Osteocyte (in vitro differentiated cells): ENCODE measurements at regions not wholly inside any gene's neighbourhood (a gene's known extent, or its start where the extent isn't known, plus 50 kb on each side); places are given as distances from the start of the nearest gene placed in this dataset.

Experiments
- DNase-seq: peaks from one replicate; pipeline ENCODE4 v3.0.0; 2021; ENCODE audit warnings: mixed read lengths; ENCODE audit not compliant: unreplicated experiment; ENCODE audit errors: extremely low spot score
- H3K27ac Mint-ChIP-seq: one replicate; pipeline ENCODE4 v1.8.0; 2021; ENCODE audit warnings: mild to moderate bottlenecking, mixed read lengths; ENCODE audit not compliant: unreplicated experiment
- H3K27me3 Mint-ChIP-seq: one replicate; pipeline ENCODE4 v1.8.0; 2021; ENCODE audit warnings: mixed read lengths; ENCODE audit not compliant: unreplicated experiment
- H3K36me3 Mint-ChIP-seq: one replicate; pipeline ENCODE4 v1.8.0; 2021; ENCODE audit warnings: mixed read lengths; ENCODE audit not compliant: unreplicated experiment
- H3K4me1 Mint-ChIP-seq: one replicate; pipeline ENCODE4 v1.8.0; 2021; ENCODE audit warnings: mixed read lengths; ENCODE audit not compliant: unreplicated experiment
- H3K4me3 Mint-ChIP-seq: one replicate; pipeline ENCODE4 v1.8.0; 2021; ENCODE audit warnings: mild to moderate bottlenecking, moderate library complexity, mixed read lengths; ENCODE audit not compliant: unreplicated experiment
- H3K9me3 Mint-ChIP-seq: one replicate; pipeline ENCODE4 v1.8.0; 2021; ENCODE audit warnings: mixed read lengths; ENCODE audit not compliant: unreplicated experiment
- TF ChIP-seq, protein P1 (sequence below): fragments of 200-600 bp; sonication (generic); IDR thresholded peaks from 2 replicates; pipeline ENCODE4 v1.5.0; 2021; ENCODE audit warnings: antibody characterized with exemption, mild to moderate bottlenecking, moderate library complexity

DNA sequence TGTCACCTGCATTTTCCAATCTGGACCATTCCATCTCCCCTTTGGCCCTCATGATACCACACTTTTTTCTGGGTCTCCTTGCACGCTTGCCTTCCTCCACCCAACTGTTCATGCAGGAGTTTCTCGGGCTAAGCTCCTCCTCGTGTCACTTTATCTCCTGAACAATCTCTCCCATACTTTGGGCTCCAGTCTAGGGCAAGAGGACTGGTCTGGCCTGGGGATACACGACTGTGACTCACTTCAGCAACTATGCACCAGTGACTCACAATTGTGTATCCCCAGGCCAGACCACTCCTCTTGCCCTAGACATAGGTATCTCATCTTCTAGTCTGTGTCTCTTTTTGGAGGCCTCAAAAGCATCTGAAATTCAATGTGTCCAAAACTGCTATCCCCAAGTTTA is 149.4 kb upstream of the PTPRM start:
- Mint-ChIP-seq H3K36me3 (no peaks in the 10 kb centered on the region), H3K4me1 (peaks cover 8% of the 10 kb centered on the region), H3K9me3 (no peaks in the 10 kb centered on the region), H3K4me3 (no peak overlapping the region), H3K27ac (no peak overlapping the region), H3K27me3 (no peaks in the 10 kb centered on the region)
- TF ChIP-seq, protein P1, sequence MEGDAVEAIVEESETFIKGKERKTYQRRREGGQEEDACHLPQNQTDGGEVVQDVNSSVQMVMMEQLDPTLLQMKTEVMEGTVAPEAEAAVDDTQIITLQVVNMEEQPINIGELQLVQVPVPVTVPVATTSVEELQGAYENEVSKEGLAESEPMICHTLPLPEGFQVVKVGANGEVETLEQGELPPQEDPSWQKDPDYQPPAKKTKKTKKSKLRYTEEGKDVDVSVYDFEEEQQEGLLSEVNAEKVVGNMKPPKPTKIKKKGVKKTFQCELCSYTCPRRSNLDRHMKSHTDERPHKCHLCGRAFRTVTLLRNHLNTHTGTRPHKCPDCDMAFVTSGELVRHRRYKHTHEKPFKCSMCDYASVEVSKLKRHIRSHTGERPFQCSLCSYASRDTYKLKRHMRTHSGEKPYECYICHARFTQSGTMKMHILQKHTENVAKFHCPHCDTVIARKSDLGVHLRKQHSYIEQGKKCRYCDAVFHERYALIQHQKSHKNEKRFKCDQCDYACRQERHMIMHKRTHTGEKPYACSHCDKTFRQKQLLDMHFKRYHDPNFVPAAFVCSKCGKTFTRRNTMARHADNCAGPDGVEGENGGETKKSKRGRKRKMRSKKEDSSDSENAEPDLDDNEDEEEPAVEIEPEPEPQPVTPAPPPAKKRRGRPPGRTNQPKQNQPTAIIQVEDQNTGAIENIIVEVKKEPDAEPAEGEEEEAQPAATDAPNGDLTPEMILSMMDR, result no peak
- no peak for DNase-seq

DNA sequence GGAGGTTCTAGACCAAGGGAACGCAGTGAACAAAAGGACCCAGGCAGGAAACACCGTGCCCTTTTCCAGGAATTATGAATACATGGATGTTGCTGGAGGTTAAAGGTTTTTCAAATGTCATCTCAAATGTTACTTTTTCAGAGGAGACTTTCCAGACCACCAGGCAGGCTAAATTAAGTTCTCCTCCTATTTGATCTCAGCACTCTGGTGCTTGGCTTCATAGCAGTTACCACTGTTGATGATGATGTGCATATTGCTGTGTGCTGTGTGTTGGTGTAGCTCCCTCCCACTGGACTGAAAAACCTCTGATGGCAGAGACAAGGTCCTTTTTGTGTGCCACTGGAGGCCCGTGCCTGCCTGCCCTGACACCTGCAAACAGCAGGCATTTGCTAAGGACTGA is 137.3 kb upstream of the PTPRM start:
- no peak for DNase-seq
- H3K27me3 Mint-ChIP-seq, result peaks cover 10% of the 10 kb centered on the region
- H3K4me1 Mint-ChIP-seq, result no peaks in the 10 kb centered on the region
- no peaks in the 10 kb centered on the region for H3K36me3 Mint-ChIP-seq
- TF ChIP-seq, protein P1, result no peak
- H3K9me3 Mint-ChIP-seq, result peaks cover 2% of the 10 kb centered on the region
- no peak overlapping the region for H3K27ac Mint-ChIP-seq
- H3K4me3 Mint-ChIP-seq, result no peak overlapping the region

DNA sequence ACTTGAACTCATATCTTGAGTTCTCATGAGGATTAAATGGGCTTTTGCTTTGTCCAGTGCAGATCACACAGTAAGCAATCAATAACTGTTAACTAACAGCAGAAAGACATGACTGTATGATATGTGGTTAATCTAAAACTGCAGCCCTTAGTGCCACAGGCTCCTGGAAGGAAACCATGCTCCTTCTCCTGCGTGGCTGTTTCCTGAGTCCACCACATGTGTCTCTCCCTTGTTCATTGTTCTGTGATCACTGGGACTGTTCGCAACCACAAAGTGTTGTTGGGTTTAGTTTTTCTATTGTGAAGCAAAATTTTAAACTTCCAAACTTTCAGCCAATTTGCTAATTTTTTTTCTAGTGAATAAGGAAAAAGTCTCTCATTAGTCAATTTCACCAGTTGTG is 130.9 kb upstream of the PTPRM start:
- Mint-ChIP-seq H3K36me3 (no peaks in the 10 kb centered on the region), H3K4me3 (no peak overlapping the region)
- DNase-seq, result no peak

DNA sequence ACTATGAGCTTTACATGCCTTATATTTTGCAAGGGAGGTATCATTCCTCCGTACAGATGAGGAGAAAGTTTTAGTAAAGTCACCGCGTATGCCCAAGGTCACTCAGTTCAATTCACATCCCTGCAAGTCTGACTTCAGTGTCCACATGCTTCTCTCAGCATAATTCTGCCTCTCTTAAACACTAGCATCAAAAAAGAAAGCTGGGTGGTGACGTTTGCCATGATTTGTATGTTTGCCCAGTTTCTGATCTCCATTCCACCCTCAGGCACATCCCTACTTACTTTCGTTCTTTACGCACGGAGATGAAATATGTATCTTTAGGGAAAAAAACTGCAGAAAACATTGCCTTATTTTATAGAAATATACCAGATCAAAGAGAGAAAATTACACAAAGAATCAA is 129.2 kb upstream of the PTPRM start:
- TF ChIP-seq, protein P1, result no peak
- no peak for DNase-seq
- Mint-ChIP-seq H3K4me1 (peaks cover 8% of the 10 kb centered on the region), H3K27ac (no peak overlapping the region), H3K9me3 (no peaks in the 10 kb centered on the region), H3K36me3 (no peaks in the 10 kb centered on the region), H3K4me3 (no peak overlapping the region), H3K27me3 (peaks cover 6% of the 10 kb centered on the region)

More for the DNA sequence above, 130.9 kb upstream of the PTPRM start:
- H3K27me3 Mint-ChIP-seq, result peaks cover 6% of the 10 kb centered on the region
- no peaks in the 10 kb centered on the region for H3K9me3 Mint-ChIP-seq
- TF ChIP-seq, protein P1, result no peak
- no peak overlapping the region for H3K27ac Mint-ChIP-seq
- peaks cover 4% of the 10 kb centered on the region for H3K4me1 Mint-ChIP-seq

DNA sequence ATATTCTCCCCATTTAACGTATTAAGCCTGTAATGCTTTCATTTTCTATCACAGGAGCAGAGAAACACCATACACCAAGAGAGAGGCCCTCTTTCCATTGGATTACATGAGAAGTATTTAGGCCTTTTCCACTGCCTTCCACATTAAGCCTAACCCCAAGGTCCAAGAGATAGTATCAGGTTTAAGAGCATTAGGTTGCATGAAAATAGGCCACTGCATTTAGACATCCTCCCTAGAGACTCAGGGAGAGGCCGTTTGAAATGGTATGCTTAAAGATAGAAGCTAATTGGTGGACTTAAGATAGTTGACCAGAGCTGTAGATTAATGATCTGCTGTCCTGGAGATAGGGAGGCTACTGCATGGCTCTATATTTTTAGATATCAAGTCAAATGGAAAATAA is 128.5 kb upstream of the PTPRM start:
- H3K4me1 Mint-ChIP-seq, result peaks cover 8% of the 10 kb centered on the region
- no peaks in the 10 kb centered on the region for H3K9me3 Mint-ChIP-seq
- no peak overlapping the region for H3K27ac Mint-ChIP-seq
- no peak overlapping the region for H3K4me3 Mint-ChIP-seq
- TF ChIP-seq, protein P1, result no peak
- no peak for DNase-seq
- no peaks in the 10 kb centered on the region for H3K36me3 Mint-ChIP-seq
- peaks cover 3% of the 10 kb centered on the region for H3K27me3 Mint-ChIP-seq
